ENCODE measurements at regions not wholly inside any gene's neighbourhood (a gene's known extent, or its start where the extent isn't known, plus 50 kb on each side); places are given as distances from the start of the nearest gene placed in this dataset.

DNA sequence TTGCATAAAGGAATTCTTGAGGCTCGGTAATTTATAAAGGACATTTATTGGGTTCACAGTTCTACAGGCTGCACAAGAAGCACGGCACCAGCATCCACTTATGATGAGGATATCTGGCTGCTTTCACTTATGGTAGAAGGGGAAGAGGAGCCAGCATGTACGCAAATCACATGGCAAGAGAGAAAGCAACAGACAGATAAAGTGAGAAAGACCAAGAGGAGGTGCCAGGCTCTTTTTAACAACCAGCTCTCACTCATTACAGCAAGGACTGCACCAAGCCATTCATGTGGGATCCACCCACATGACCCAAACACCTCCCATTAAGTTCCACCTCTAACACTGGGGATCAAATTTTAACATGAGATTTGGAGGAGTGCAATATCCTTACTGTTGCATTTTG is 1198.2 kb downstream of the ADGRL3 start:
- no peak for TF ChIP-seq PAX5 (IDR thresholded peaks at IDR 0.05; ENCODE audit: insufficient read depth, low read length, severe bottlenecking)
- TF ChIP-seq POLR2AphosphoS5 (IDR thresholded peaks at IDR 0.05; ENCODE audit: low read depth, low read length) = no peak
